ENCODE measurements at regions not wholly inside any gene's neighbourhood (a gene's known extent, or its start where the extent isn't known, plus 50 kb on each side); places are given as distances from the start of the nearest gene placed in this dataset.

DNA sequence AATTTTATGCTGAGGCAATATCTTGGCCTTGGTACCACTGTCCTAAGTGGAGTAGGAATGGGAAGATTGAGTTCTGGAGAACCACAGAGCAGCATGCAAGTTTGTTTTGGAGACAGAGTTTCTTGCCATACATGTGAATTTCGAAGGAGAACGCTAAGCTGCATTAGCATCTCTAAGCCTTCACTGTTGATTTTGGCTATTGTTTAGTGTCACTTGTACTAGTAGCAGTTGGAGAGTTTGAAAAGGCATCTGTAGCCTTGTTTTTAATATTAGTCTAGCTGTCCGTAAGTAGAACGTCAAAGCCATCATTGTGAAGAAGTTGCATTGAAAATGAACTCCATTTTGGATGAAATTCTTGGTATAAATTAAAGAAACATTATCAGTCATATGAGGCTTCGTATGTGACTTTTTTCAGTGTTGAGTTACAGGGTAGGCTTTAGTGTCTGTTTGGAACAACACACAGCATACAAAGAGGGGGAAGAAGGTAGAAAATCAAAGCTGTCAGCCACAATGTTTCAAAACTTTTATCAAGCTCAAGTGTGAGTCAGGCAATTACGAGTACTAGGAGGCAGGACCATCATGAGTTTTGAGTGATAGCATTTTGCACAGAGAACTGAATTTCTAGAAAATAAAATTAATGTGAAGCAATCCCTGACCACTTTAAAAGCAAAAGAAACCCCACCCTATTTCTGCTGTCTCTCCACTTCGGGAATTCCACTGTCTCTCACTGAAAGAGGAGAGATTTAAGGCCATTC is 70.2 kb upstream of the NAV3 start:
- TF ChIP-seq SP2 (IDR thresholded peaks at IDR 0.05; ENCODE audit: extremely low read depth, low read depth, low read length, poor library complexity, severe bottlenecking) (no peak), ZSCAN32 (CRISPR knock-in tag; IDR thresholded peaks at IDR 0.05) (no peak), CTCF (IDR thresholded peaks at IDR 0.05 in 2 of 3, conservative IDR thresholded peaks at IDR 0.05 in 1 of 3; ENCODE audit: insufficient read depth in 2 of 3, low read depth in 1 of 3, low read length in 3 of 3) (no peak), GATA2 (CRISPR knock-in tag; IDR thresholded peaks at IDR 0.05) (no peak), POLR2A (conservative IDR thresholded peaks at IDR 0.05) (no peak)
